T-helper 2 cell (primary cell): ENCODE measurements at regions not wholly inside any gene's neighbourhood (a gene's known extent, or its start where the extent isn't known, plus 50 kb on each side); places are given as distances from the start of the nearest gene placed in this dataset.

ENCODE experiments used
- DNase-seq, 5 experiments: peaks; one replicate each; pipeline versions ENCODE4 v3.0.0 to v3.0.0-alpha.2; 2012 to 2022

DNA sequence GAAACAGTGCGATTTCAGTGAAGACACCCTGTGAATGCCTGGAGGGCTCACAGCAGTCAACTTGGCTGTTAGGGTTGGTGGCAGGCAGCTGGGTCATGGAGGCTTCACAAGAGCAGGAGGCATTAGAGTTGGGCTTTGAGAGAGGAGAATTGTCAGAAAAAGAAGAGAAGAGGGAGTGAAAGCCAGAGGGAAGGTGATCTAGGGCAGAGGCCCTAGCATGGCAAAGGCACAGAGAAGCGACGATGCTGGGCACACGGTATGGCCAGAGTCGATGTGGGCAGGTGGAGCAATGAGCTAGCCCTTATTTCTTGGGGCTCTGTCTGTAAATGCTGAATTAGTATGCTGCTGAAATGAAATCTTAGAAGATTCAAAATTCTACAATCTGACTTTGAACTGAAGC lies 52.6 kb upstream of the OLFM4 start:
- DNase-seq: no peak

DNA sequence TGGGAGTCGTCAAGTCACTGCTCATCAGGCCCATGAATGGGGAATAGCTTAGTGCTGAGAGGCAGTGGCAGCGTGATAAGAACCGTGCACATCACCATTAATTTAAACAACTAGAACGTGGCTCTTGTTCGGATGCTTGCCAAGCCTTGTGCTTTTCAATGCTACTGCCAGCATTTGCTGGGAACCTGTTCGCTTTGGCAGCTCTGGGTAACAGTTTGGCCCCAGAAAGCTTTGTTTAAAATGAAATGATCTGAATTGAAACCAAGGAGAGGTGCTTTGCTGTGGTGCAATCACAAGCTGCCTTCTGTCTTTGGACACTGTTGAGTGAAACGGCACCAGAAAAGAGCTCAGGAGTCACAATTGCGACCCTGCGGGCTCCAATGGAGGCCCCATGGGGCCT lies 53.5 kb upstream of the OLFM4 start:
- DNase-seq: no peak

DNA sequence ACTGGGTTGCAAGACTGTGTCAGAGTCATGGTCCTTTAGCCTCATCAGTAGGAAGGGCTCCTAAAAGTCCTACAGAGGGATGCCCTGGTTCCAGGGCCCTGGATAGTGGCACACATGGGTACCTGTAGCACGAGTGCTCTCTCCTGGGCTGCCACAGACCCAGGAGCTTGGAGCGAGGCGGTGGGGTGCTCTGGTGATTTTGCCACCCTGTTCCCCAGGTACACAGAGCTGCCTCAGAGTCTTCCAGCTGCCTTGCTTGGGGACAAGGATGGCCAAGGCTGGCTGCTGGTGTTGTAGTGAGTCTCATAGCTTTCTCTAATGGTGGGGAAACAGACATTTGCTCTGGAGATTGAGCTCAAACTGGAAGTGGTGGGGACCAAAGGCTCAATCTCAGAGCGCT lies 53.9 kb upstream of the OLFM4 start:
- no peak for DNase-seq

DNA sequence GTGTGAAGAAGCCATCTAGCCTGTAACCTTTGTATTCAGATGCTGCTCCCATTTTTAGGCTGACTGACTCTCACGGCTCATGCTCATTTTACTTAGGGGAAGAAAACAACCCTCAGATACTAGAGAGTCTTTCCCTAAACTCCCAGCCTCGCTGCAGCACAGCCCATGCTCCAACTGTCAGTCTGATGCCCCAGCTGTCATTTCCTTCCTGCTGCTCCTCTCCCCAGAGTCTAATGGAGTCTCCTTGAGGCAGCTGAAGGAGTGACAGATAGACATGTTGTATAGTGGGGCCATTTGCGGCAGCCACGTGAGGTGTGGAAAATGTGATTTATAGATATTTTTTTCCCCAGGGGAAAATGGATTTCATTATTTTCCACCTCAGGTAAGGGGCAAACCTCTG lies 59.2 kb upstream of the OLFM4 start:
- no peak for DNase-seq

DNA sequence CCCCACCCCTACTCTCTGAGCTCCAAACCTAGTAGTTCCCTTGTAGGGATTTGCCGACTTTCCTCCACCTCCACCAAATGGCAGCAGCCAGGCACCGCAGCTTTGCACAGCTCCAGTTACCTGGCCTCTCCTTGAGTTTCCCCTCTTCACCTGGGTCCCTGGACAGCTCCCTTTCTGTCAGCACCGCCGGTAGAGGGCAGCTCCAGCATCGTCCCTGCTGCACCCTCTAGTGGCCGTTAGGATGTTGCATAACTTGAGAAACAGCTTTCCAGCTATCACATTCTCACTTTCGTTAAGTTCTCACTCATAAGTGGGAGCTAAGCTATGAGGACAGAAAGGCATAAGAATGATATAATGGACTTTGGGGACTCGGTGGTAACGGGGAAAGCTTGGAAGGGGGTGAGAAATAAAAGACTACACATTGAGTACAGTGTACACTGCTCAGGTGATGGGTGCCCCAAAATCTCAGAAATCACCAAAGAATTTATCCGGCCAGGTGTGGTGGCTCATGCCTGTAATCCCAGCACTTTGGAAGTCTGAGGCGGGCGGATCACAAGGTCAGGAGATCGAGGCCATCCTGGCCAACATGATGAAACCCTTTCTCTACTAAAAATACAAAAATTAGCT lies 60.4 kb upstream of the OLFM4 start:
- DNase-seq: peak; percentile 8 to 72 (median 29)

DNA sequence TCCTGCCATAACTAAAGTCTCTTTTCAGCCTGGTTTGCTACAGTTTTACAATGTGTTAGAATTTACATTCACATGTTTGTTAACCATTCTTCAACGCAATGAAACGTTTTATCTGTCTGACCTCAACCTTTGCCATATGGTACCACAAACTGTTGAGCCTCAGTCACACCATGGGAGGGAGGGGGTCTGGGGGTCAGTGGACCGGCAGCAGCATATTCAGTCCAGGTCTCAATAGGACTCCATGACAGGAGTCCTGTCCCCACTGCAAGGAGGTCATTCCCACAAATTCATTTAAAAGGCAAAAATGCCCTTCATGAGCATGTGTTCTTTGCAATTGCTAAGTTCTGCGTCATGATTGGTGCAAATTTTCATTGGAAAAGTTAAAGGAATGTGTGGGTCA lies 66.6 kb upstream of the OLFM4 start:
- DNase-seq: no peak

DNA sequence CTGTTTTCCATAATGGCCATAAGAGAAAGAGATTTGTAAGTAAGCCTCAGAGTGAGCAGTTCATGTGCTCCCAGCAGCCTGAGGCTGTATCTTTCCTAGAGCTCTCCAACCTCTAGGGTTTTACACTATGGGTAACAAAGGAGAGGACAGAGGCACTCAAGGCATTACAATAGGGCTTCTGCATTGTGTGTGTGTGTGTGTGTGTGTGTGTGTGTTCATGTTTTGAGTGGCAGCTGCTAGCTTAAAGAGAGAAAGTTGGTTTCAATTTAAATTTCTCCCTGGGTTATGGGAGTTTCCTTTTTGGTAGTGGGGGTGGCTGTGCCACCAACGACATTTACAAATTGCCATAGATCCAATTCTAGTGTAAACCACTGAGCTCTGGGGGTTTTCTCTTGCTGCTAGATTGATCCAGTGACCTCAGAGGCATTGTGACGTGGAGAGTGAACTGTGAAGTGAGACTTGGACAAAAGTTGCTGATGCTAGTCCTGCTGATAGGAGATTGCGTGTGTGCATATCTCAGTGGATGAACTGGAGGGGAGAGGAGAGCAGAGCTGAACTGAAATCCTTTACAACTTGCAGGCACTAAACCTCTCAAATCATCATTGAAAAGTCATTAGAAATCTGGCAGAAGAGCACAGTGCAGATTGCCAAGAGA lies 67.2 kb upstream of the OLFM4 start:
- peak in 1 of 5 experiments; percentile 49 for DNase-seq

DNA sequence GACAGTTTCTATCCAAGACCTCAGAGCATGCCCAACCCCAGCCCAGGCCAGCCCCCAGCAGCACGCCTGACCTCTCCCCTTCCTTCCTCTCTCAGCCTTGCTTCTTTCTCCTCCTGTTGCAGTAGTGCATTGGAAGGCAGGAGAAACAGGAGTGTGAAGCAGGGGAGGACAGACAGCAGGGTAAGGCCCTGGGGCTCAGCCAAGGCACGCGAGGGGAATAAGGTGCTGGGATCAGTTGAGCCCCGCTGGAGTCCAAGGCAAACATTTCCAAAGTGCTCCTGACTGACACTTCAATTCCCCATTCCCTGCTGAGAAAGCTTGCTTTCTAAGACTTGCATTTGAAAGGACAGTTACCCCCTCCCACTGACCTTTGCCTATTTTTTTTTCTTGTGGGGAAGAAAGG lies 73.1 kb upstream of the OLFM4 start:
- DNase-seq: no peak

DNA sequence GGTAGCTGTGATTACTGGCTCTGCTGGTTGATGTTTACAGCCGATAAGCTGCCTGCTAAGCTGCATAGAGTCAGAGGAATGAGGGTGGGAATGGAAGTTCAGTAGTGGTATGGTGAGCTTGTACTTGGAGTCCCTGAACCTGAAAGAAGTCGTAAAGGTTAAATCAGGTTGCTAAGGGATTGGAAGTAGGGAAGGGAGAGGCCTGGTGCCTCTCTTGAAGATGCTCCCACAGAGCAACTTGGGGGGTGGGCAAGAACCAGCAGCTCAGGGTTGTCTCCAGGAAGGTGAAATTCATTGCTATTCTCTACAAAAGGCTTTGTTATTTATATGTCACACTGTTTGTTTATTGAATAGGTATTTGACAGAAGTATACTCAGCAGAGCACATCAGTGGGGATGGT lies 73.8 kb upstream of the OLFM4 start:
- no peak for DNase-seq

DNA sequence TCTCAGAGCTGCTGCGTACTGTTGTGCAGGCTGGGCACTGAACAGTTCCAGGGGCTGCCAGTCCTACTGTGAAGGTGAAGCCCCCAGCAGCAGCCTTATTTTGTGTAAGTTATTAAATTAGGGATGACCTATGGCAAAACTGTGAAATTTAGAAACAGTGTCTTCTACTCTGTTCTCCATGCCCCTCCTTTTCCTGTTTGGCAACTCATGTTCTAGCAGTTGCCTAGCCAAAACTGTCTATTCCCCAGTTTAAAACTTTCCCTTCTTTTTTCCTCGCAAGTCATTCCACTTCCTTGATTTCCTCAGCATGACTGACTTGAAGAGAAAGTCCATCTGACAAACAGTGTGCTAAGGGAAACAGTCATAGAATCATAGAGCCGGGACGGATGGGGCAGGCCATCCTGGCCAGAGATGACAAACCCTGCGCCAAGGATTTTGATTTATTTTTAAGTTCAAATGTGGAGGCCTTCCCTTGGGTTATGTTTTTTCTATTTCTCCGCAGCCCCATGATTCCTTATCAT lies 78.1 kb upstream of the OLFM4 start:
- DNase-seq: no peak

DNA sequence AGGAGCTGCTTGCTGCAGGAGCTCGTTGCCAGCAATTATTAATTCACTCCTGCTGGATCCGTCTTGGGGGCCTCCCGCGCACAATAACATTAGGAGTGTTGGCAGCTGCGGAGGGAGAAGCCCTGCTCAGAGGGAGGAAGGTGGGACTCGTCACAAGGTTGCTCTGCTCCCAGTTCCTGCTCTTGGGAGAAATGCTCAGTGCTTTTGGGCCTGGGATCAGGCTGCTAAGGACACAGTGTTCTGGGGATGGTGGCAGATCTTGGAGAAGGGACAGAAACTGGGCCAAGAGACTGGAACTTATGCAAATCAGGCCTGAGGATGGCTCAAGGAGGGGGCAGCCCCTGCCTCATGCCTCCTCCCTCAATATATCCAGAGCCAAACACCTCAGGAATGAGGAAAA lies 78.9 kb upstream of the OLFM4 start:
- DNase-seq: no peak

DNA sequence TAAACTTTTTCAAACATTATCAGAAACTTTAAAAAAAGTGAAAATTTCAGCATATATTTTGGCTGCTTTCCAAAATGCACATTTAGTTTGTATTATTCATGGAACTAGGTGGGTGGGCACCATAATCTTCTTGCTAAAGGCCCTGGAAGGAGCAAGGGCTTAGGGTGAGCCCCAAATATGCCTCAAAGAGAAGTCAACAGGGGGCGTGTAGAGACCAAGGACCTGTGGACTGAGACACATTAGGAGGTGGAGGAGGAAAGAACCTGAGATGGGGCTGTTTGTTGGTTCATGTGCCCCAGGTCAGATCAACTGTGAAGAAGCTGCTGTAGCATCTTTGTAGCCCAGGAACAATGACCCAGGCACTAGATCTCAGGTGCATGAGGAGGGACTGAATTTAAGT lies 79.6 kb upstream of the OLFM4 start:
- no peak for DNase-seq

DNA sequence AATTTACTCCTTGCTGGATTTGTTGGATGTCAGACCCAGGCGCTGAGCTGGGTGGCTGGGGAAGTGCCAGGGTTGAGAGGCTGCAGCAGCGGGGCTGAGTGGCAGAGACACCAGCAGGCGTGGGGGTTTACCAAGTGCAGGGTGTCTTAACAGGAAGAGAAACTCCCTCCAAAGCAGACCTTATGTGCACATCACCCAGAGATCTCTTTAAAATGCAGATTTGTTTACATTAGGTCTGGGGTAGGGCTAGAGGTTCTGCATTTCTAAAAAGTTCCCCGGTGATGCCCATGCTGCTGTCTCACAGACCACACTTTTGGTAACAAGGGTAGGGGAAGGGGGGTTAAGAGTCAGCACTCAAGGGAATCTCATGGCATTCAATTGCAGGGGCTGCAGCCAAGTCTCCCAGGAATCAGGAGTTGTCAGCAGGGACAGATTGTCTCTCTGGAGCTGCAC lies 80.7 kb upstream of the OLFM4 start:
- no peak for DNase-seq

DNA sequence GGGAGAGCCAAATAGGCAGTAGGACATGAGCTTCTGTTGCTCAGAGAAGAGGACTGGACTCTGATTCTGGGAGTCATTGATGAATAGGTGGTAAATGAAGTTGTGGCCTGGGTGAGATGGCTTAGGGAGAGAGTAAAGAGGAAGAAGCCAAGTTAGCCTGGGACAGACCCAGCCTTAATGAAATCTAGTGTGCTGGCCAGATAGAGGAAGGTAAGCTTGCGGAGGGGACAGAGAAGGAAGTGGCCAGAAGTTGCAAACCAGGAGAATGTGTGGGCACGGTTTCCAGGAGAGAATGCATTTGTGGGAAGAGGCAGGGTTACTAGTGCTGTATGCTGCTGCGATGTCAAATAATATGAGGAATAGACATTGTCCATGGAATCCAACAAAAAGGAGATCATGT lies 83.3 kb upstream of the OLFM4 start:
- DNase-seq: no peak

DNA sequence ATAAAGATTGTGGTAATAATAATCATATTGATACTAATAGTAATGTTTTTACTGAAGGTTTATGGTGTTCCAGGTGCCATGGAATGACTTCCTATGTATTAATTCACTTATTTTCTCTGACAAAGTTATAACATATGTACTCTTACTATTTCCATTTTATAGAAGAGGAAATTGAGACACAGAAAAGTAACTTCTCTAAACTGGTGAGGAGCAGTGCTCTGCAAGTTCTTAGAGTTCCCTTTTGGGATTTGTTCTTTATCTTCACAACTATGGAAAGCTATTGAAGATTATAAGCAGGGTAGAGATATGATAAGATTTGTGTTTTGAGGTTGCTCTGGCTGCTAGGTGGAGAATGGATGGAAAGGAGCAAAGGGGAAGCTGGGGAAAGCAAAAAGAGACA lies 83.9 kb upstream of the OLFM4 start:
- no peak for DNase-seq

DNA sequence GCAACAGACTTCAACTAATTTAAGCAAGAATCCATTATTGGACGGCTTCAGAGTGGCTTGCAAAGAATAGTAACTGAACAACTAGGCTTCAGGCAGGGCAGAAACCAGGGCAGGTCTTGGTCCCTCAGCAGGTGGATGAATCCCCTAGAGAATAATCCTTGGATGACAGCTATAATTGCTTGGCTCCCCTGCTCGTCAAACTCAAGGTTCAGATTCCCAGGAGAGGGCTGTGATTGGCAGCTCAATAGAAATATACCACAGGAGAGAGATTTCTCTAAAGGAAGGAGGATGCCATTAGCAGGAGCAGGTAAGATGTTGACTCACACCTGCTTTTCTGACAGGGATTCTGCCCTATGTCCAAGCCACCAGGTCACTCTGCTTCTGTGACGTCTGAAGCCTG lies 89.6 kb upstream of the PCDH8 start:
- no peak for DNase-seq

DNA sequence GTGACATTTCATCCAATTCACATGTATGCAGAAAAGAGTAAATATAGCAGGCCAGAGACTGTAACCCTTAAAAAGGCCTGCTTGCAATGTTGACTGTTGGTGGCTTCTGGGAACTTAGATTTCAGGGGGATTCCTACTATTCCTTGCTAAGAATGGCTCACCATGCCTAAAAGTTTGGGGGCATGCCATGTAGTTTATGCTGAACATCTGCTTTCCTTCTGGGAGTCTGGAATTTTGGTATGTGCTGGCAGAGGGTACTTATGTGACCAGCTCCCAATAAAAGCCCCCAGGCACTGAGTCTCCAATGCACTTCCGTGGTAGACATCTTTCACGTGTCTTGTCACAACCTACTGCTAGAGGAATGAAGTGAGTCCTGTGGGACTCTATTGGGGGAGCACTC lies 88.4 kb upstream of the PCDH8 start:
- no peak for DNase-seq

DNA sequence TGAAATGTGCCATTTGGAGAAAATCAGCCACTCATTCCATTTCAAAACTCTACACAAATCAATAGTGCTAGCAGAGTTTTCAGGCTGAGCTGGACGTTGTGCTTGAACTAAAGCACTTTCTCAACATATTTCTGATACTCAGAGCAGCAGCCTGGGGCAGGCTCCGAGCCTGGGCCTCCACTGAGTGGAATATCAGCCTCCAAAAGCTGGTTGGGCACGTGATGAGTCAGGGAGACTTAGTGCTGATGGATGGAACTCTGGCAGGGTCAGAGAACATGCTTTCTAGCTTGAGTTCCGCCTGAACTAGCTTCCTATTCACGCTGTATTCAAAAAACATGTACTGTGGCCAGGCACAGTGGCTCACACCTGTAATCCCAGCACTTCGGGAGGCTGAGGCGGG lies 85.8 kb upstream of the PCDH8 start:
- DNase-seq: no peak

DNA sequence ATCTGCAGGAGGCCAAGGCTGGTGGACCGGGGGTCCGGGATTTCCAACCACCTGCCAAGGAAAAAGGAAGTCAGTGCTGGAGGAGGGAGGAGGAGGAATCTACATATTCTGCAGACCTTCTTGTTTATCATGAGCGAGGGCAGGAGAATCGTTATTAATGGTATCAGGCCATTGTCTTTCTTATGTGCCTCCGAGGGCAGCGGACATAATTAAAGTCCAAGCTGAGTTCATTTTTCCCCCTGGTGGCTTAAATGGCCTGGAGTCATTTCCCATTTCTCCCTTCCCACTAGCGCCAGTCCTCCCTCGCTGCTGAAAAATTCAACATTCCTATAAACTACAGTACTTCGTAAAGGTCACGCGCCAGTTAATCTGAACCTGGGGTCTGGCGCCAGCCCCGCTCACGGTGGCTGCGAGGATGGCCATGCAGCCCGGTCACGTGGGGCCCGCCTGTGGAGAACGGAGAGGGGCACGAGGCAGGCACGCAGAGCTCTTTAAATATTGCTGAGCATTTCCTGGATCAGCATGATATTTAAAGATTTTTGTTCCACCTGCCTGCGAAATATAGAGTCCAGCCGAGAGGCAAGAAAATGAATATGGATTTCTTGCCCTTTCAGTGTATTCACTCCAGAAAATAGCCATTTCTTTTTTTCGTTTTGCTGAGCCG lies 85.2 kb upstream of the PCDH8 start:
- no peak for DNase-seq

DNA sequence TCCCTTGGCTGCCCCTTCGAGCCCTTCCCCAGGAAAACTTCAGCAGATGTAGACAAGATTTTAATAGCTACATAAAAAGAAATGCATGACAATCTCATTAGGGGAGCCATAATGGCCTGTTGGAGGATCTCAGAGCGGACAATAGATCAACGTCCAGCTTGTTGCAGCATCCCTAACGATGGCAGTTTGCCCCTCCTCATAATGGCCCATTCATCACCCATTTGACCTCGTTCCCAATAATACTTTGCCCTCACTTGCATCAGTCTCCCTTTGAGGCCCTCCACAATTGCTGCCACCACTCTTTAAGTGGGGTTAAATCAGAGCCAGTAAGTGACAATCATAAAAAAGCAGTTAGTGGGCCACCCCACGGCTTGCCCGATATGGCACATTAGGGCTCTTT lies 84.7 kb upstream of the PCDH8 start:
- no peak for DNase-seq

DNA sequence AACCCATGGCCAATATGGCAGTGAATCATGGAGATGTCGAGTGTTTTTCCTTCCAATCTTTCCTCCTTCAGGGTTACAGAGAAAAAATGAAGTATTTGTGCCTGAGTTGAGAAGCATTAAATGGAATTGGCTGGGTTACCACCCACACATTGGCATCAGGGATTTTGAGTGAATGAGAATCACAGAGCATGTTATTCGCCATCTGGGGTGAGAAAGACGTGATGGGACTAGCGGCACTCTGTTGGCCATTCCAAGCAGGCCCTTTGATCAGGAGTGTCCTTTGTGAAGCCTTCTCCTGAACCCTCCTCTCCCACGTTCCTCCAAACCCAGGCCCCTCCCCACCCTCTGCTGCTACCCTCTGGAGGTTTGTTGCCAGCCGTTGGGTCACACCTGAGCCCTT lies 84.2 kb upstream of the PCDH8 start:
- no peak for DNase-seq

DNA sequence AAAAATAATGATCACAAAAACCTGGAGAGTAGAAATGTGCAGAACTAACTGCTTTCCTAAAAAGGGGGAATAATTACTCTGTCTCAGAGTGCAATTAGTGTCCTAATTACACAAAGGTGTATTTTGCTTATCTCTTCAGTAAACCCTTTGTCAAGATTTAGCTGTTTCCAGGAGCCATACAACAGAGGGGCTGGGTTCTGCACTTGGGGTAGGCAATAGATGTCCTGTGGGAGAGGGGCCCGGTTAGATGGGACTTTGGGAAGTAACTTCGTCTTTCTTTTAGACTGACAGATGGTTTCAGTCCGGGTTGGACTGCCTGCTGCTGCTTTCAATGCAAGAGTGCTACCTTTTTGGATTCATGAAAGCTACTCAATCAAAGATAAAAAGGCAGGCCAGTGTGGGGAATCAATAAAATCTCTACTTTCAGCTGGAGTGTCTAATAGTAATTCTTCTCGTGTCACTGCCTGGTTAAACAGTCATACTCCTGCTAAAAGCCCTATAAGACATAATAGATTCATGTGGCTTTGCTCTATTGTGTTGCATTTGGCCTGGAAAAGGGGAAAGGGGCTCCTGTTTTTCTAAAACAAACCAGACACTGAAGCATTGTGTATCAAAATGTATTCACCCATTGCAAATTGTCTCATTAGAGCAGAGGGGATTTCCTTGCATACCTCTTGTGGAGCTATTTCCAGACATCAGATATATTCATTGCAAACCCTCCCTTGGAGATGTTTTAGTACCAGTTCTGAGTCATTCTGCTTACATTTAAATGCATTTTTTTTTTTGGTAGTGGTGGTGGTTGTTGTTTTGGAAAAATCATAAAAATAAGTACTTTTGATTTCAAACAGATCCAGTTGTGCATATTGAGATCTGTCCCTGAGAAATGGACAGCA lies 83.3 kb upstream of the PCDH8 start:
- no peak for DNase-seq

DNA sequence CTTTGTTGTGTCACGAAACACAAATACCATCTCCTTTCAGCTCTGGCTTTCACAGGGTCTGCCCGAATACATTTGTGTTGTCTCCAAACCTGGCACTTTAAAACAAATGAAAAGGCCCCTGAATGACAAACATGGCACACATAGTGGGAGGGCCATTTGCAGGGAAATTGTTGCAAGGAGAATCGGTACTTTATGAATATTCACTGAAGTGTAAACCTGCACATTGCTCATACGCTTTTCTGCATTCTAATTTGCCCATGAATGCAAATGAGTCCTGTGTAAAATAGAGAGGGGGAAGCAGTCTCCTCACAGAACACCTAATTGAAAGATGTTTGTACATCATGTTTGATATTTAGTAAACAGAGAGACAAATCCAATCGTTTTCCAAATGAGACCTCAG lies 82.7 kb upstream of the PCDH8 start:
- DNase-seq: no peak
